T-cell (primary cell): ENCODE measurements at regions not wholly inside any gene's neighbourhood (a gene's known extent, or its start where the extent isn't known, plus 50 kb on each side); places are given as distances from the start of the nearest gene placed in this dataset.

Source experiments
- ATAC-seq, 4 experiments: fragments of 200-7000 bp in 3 of 4; fragments of 150-1000 bp in 1 of 4; cut with Tn5 transposase; replicated peaks in 1 of 4; 1 replicate in 3 of 4; 2 replicates in 1 of 4; pipeline ENCODE4 v1.10.0; 2021; ENCODE audit warnings: moderate library complexity in 3 of 4, mild to moderate bottlenecking in 2 of 4, moderate number of reproducible peaks in 1 of 4
- CTCF ChIA-PET, 2 donors: fragments of 300-600 bp; sonication (Branson Sonifier 250); formaldehyde crosslinking; loops; one replicate each; lab custom pipeline; 2022; ENCODE audit warnings: antibody characterized with exemption in 2 of 2; lab: Charles Lee
- POLR2A ChIA-PET, 2 donors: fragments of 300-600 bp; sonication (Branson Sonifier 250); formaldehyde crosslinking; loops; one replicate each; lab custom pipeline; 2022; ENCODE audit warnings: antibody characterized with exemption in 2 of 2; lab: Charles Lee
- DNase-seq, 35 experiments: peaks; one replicate each; pipeline versions ENCODE4 v3.0.0 to v3.0.0-alpha.2; 2013 to 2023
- H3K27ac ChIP-seq: one replicate; pipeline ENCODE4 v1.5.1; 2013; ENCODE audit warnings: low read length
- H3K27me3 ChIP-seq, 2 experiments: replicated peaks in 1 of 2; 1 replicate in 1 of 2; 2 replicates in 1 of 2; pipeline versions ENCODE4 v1.6.1 to v1.7.0; 2013; ENCODE audit warnings: low read length in 1 of 2, mixed read lengths in 1 of 2; ENCODE audit not compliant: control insufficient read depth in 2 of 2, insufficient read depth in 2 of 2; ENCODE audit errors: extremely low read depth in 1 of 2
- H3K36me3 ChIP-seq, 2 donors: 1 replicate in 1 of 2; 2 replicates in 1 of 2; pipeline versions ENCODE4 v1.6.1 to v1.7.0; 2013; ENCODE audit warnings: low read length in 1 of 2; ENCODE audit not compliant: control insufficient read depth in 2 of 2, insufficient read depth in 1 of 2; ENCODE audit errors: extremely low read depth in 1 of 2
- H3K4me1 ChIP-seq, 2 experiments: 1 replicate in 1 of 2; 2 replicates in 1 of 2; pipeline versions ENCODE4 v1.6.1 to v1.7.0; 2013; ENCODE audit warnings: low read length in 2 of 2, mixed read lengths in 1 of 2; ENCODE audit not compliant: insufficient read depth in 2 of 2, control insufficient read depth in 1 of 2; ENCODE audit errors: extremely low read depth in 1 of 2
- H3K4me3 ChIP-seq, 2 donors: 1 replicate in 1 of 2; 2 replicates in 1 of 2; pipeline versions ENCODE4 v1.5.1 to v1.7.0; 2013; ENCODE audit warnings: mild to moderate bottlenecking in 2 of 2, low read length in 1 of 2, moderate library complexity in 1 of 2; ENCODE audit not compliant: control insufficient read depth in 1 of 2; ENCODE audit errors: extremely low read depth in 1 of 2
- H3K9me3 ChIP-seq: 2 replicates; pipeline ENCODE4 v1.7.0; 2013
- H3K27ac Mint-ChIP-seq, 2 donors: one replicate each; pipeline ENCODE4 v1.8.0; 2020 to 2021; ENCODE audit warnings: mild to moderate bottlenecking in 2 of 2, mixed read lengths in 2 of 2
- H3K27me3 Mint-ChIP-seq, 2 donors: one replicate each; pipeline ENCODE4 v1.8.0; 2021 to 2022; ENCODE audit warnings: mixed read lengths in 2 of 2
- H3K36me3 Mint-ChIP-seq: one replicate; pipeline ENCODE4 v1.8.0; 2021; ENCODE audit warnings: mixed read lengths
- H3K4me1 Mint-ChIP-seq, 3 donors: one replicate each; pipeline ENCODE4 v1.8.0; 2020 to 2022; ENCODE audit warnings: mixed read lengths in 3 of 3, mild to moderate bottlenecking in 1 of 3
- H3K4me3 Mint-ChIP-seq, 3 donors: one replicate each; pipeline ENCODE4 v1.8.0; 2020 to 2022; ENCODE audit warnings: mild to moderate bottlenecking in 3 of 3, mixed read lengths in 3 of 3, moderate library complexity in 3 of 3
- H3K9me3 Mint-ChIP-seq, 3 donors: one replicate each; pipeline ENCODE4 v1.8.0; 2020 to 2022; ENCODE audit warnings: mixed read lengths in 3 of 3
- WGBS: methylation state at CpG from one replicate; pipeline ENCODE4 v1.1.5; 2013; ENCODE audit warnings: missing lambda C conversion rate; ENCODE audit not compliant: insufficient coverage; 5-methylcytosine and 5-hydroxymethylcytosine counted together

DNA sequence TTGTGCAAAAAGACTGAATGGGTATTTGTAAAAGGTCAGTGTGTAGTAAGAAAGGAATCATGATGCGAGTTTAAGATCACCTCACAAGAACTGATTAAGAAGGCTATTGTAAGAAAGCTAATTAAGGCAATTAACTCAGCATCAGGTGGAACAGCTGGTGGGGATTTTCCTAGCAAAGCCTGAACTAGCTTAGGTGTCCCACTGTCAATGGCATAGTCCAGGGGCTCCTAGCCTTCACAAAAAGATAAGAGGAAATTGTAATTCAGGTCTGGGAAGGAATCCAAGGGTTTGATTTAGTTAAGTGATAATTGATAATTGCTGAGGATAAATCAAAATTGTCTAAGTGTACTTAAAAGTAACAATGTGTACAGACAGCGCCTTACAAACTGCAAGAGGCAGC, 901.6 kb downstream of the TUSC7 start:
- POLR2A ChIA-PET = interaction anchor here in 1 of 2 donors (0.6 kb wide), 1 partner anchor 23 kb away, joined by 4 read pairs; no protein-coding TSS in a partner anchor
- H3K9me3 Mint-ChIP-seq = peaks cover 7 to 18% (median 17%) of the 10 kb centered on the region in 3 donors

DNA sequence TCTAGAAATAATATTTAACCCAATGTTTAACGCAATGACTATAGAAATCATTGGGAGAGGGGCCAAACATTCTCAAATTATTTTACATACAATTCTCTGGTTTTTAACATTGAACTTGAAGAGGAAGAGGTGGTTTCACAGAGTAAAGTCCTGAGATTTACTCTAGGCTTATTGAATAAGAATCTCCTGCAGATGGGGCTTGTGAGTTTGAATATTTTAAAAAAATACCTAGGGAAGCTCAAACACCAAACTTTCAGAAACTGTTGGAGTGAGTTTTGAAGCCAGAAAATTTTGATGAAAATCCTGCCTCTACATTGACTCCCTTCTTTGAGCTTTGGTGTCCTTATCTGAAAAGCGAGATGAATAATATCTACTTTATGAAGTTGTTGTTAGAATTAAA, 906.6 kb downstream of the TUSC7 start:
- Mint-ChIP-seq H3K4me3 (no peak overlapping the region), H3K27me3 (no peaks in the 10 kb centered on the region), H3K27ac (no peak overlapping the region), H3K9me3 (peaks cover 7 to 14% (median 10%) of the 10 kb centered on the region in 3 donors), H3K36me3 (no peaks in the 10 kb centered on the region), H3K4me1 (no peaks in the 10 kb centered on the region)
- Histone ChIP-seq H3K27ac (no peak overlapping the region), H3K4me1 (no peaks in the 10 kb centered on the region), H3K27me3 (no peaks in the 10 kb centered on the region), H3K4me3 (no peak overlapping the region), H3K36me3 (no peaks in the 10 kb centered on the region), H3K9me3 (no peaks in the 10 kb centered on the region)
- CTCF ChIA-PET = no interaction called here
- POLR2A ChIA-PET = no interaction called here
- ATAC-seq (no peak), DNase-seq (no peak)
- WGBS = no CpG with 5 or more reads among the region's 2 CpGs

More for the DNA sequence above, 901.6 kb downstream of the TUSC7 start:
- no peaks in the 10 kb centered on the region for H3K36me3 ChIP-seq
- DNase-seq = no peak
- no peak overlapping the region for H3K4me3 Mint-ChIP-seq
- H3K4me1 Mint-ChIP-seq = no peaks in the 10 kb centered on the region
- no peak overlapping the region for H3K4me3 ChIP-seq
- no peak overlapping the region for H3K27ac Mint-ChIP-seq
- no peak overlapping the region for H3K27ac ChIP-seq
- no CpG with 5 or more reads among the region's 2 CpGs for WGBS
- H3K4me1 ChIP-seq = no peaks in the 10 kb centered on the region
- no peaks in the 10 kb centered on the region for H3K27me3 Mint-ChIP-seq
- ATAC-seq = no peak
- no peaks in the 10 kb centered on the region for H3K27me3 ChIP-seq
- H3K9me3 ChIP-seq = no peaks in the 10 kb centered on the region
- H3K36me3 Mint-ChIP-seq = no peaks in the 10 kb centered on the region
- CTCF ChIA-PET = no interaction called here

- CTCF ChIA-PET = no interaction called here
- no peaks in the 10 kb centered on the region for H3K27me3 Mint-ChIP-seq
These were observed 908.3 kb downstream of the TUSC7 start for GRCh38 chr3:117617906-117618305.

GRCh38 chr3:117618462-117618861, 908.9 kb downstream of the TUSC7 start:
- no CpG with 5 or more reads among the region's 1 CpG for WGBS
- DNase-seq (no peak), ATAC-seq (no peak)
- H3K4me3 Mint-ChIP-seq = no peak overlapping the region
- H3K36me3 Mint-ChIP-seq = no peaks in the 10 kb centered on the region
- Histone ChIP-seq H3K4me3 (no peak overlapping the region), H3K9me3 (no peaks in the 10 kb centered on the region), H3K27ac (no peak overlapping the region), H3K36me3 (no peaks in the 10 kb centered on the region), H3K27me3 (no peaks in the 10 kb centered on the region), H3K4me1 (no peaks in the 10 kb centered on the region)
- H3K27ac Mint-ChIP-seq = no peak overlapping the region
- CTCF ChIA-PET = no interaction called here
- POLR2A ChIA-PET = no interaction called here
- H3K4me1 Mint-ChIP-seq = no peaks in the 10 kb centered on the region
- H3K9me3 Mint-ChIP-seq = peaks cover 4 to 9% (median 8%) of the 10 kb centered on the region in 3 donors
- no peaks in the 10 kb centered on the region for H3K27me3 Mint-ChIP-seq

More at GRCh38 chr3:117617906-117618305, 908.3 kb downstream of the TUSC7 start:
- DNase-seq (no peak), ATAC-seq (no peak)
- Histone ChIP-seq H3K27me3 (no peaks in the 10 kb centered on the region), H3K9me3 (no peaks in the 10 kb centered on the region), H3K36me3 (no peaks in the 10 kb centered on the region), H3K4me3 (no peak overlapping the region), H3K27ac (no peak overlapping the region), H3K4me1 (no peaks in the 10 kb centered on the region)
- POLR2A ChIA-PET = interaction anchor here (0.6 to 0.7 kb wide), 2 partner anchors 10 to 532 kb away, joined by 3 to 7 read pairs; no protein-coding TSS in a partner anchor
- WGBS = no CpG with 5 or more reads among the region's 1 CpG
- Mint-ChIP-seq H3K36me3 (no peaks in the 10 kb centered on the region), H3K27ac (no peak overlapping the region), H3K4me1 (no peaks in the 10 kb centered on the region), H3K9me3 (peaks cover 4 to 9% (median 8%) of the 10 kb centered on the region in 3 donors), H3K4me3 (no peak overlapping the region)

DNA sequence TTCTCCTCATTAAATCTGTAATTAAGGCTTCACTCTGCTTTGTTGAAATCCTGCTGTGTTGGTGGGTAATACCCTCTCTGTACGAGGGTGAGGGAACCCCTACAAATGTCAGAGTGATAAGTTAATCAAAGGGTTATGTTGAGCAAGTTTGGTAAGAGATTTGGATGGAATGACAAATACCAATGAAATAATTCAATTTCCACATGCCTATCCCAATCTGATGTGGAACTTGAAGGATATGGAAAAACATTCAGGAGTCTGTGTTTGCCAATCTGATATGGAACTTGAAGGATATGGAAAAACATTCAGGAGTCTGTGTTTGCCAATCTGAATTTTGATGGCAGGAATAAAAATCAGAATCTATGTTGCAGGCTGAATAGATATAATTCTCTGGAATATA, 910.2 kb downstream of the TUSC7 start:
- H3K4me3 ChIP-seq = no peak overlapping the region
- no CpG with 5 or more reads among the region's 1 CpG for WGBS
- DNase-seq (no peak), ATAC-seq (no peak)
- no peak overlapping the region for H3K27ac ChIP-seq
- Mint-ChIP-seq H3K4me3 (no peak overlapping the region), H3K27ac (no peak overlapping the region), H3K27me3 (no peaks in the 10 kb centered on the region), H3K9me3 (peaks cover 4 to 9% (median 7%) of the 10 kb centered on the region in 3 donors), H3K4me1 (no peaks in the 10 kb centered on the region), H3K36me3 (no peaks in the 10 kb centered on the region)
- H3K4me1 ChIP-seq = no peaks in the 10 kb centered on the region
- H3K36me3 ChIP-seq = no peaks in the 10 kb centered on the region
- no peaks in the 10 kb centered on the region for H3K27me3 ChIP-seq
- POLR2A ChIA-PET = no interaction called here
- no peaks in the 10 kb centered on the region for H3K9me3 ChIP-seq
- CTCF ChIA-PET = no interaction called here

- ChIA-PET POLR2A (no interaction called here), CTCF (no interaction called here)
- H3K4me3 ChIP-seq = no peak overlapping the region
- H3K4me1 ChIP-seq = no peaks in the 10 kb centered on the region
- ATAC-seq (no peak), DNase-seq (no peak)
- no peak overlapping the region for H3K27ac ChIP-seq
- no peaks in the 10 kb centered on the region for H3K9me3 ChIP-seq
- no peak overlapping the region for H3K4me3 Mint-ChIP-seq
- WGBS = no CpG with 5 or more reads among the region's 4 CpGs
- H3K9me3 Mint-ChIP-seq = peaks cover 1 to 13% (median 3%) of the 10 kb centered on the region in 3 donors
- H3K27me3 ChIP-seq = no peaks in the 10 kb centered on the region
- H3K27me3 Mint-ChIP-seq = no peaks in the 10 kb centered on the region
- no peaks in the 10 kb centered on the region for H3K36me3 Mint-ChIP-seq
- H3K36me3 ChIP-seq = no peaks in the 10 kb centered on the region
- no peaks in the 10 kb centered on the region for H3K4me1 Mint-ChIP-seq
- no peak overlapping the region for H3K27ac Mint-ChIP-seq
These were observed 912.7 kb downstream of the TUSC7 start for GRCh38 chr3:117622171-117622841.
